ENCODE measurements at regions not wholly inside any gene's neighbourhood (a gene's known extent, or its start where the extent isn't known, plus 50 kb on each side); places are given as distances from the start of the nearest gene placed in this dataset.
A peak's percentile ranks its signal among the peaks of the same experiment; 100 is the strongest.
"Not testable (repeated sequence)": the region's sequence is repeated elsewhere in the genome, so short reads cannot be mapped to it uniquely, and the experiment has no call there.

GRCh38 chr17:34075076-34075475 is 180.0 kb upstream of the CCL2 start:
- WGBS, 2 donors = 90 to 95% methylated on average over 2 to 5 of the region's 5 CpGs
- H3K36me3 ChIP-seq (ENCODE audit: low read depth, missing control alignments) = no peaks in the 10 kb centered on the region
- intact Hi-C loops (cut with DNase I; ENCODE audit: low total_unique reads) = no loop called here
- no peaks in the 10 kb centered on the region for H3K9me3 ChIP-seq
- no peaks in the 10 kb centered on the region for H3K4me1 ChIP-seq
- H3K27ac ChIP-seq = no peak overlapping the region
- H3K27me3 ChIP-seq = no peaks in the 10 kb centered on the region
- TF ChIP-seq, protein P1, sequence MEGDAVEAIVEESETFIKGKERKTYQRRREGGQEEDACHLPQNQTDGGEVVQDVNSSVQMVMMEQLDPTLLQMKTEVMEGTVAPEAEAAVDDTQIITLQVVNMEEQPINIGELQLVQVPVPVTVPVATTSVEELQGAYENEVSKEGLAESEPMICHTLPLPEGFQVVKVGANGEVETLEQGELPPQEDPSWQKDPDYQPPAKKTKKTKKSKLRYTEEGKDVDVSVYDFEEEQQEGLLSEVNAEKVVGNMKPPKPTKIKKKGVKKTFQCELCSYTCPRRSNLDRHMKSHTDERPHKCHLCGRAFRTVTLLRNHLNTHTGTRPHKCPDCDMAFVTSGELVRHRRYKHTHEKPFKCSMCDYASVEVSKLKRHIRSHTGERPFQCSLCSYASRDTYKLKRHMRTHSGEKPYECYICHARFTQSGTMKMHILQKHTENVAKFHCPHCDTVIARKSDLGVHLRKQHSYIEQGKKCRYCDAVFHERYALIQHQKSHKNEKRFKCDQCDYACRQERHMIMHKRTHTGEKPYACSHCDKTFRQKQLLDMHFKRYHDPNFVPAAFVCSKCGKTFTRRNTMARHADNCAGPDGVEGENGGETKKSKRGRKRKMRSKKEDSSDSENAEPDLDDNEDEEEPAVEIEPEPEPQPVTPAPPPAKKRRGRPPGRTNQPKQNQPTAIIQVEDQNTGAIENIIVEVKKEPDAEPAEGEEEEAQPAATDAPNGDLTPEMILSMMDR (IDR thresholded peaks at IDR 0.05) = no peak
- TF ChIP-seq POLR2A (IDR thresholded peaks at IDR 0.05) = no peak
- no peak overlapping the region for H3K4me3 ChIP-seq
- no peak for DNase-seq

DNA sequence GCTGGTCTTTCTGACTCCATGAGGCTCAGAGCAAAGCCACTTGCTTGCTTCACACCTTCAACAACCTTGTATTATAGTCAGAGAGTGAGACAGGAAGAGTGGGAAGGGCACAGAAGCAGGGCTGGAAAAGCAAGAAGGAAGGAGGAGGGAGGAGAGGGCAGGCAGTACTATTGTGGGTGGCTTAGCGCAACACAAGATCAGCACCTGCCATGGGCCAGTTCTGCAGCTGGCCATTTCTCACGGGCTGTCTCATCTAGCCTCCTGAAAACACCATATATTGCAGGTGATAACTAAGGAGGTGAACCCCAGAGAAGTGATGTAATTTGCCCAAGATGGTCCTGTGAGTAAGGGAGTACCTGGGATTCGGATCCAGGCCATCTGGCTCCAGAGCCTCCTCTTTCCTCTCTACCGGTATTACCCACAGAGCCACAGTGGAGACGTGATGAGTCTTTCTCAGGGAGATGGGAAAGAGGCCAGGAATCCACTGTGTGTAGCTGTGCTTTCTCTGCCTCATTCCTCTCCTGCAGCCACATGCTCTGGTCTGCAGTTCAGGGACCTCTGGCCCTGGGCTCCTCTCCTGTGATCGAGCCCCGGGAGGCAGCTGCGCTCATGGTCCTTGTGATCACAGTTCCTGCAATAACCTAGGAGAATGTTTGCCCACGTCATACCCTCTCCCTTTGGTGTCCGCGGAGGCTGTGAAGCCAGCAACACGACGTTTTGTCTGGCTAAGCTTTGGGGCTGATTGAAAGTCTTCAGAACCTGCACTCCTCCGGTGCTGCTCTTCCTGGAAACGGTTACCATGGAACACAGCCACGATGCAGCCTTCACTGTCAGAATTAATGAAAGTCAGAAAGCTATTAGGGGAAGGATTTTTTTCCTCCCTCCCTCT is 178.1 kb upstream of the CCL2 start:
- H3K36me3 ChIP-seq (ENCODE audit: low read depth, missing control alignments) = no peaks in the 10 kb centered on the region
- H3K4me3 ChIP-seq = no peak overlapping the region
- intact Hi-C loops (cut with DNase I; ENCODE audit: low total_unique reads) = no loop called here
- no peak for TF ChIP-seq POLR2A (IDR thresholded peaks at IDR 0.05)
- TF ChIP-seq, protein P1 (IDR thresholded peaks at IDR 0.05) = no peak
- DNase-seq = no peak
- WGBS, 2 donors = 45 to 53% methylated on average over 14 to 16 of the region's 16 CpGs
- no peaks in the 10 kb centered on the region for H3K4me1 ChIP-seq
- H3K9me3 ChIP-seq = no peaks in the 10 kb centered on the region
- H3K27me3 ChIP-seq = no peaks in the 10 kb centered on the region
- no peak overlapping the region for H3K27ac ChIP-seq

GRCh38 chr17:34081269-34081668 is 173.8 kb upstream of the CCL2 start:
- Histone ChIP-seq H3K4me1 (no peaks in the 10 kb centered on the region), H3K9me3 (no peaks in the 10 kb centered on the region), H3K36me3 (ENCODE audit: low read depth, missing control alignments) (no peaks in the 10 kb centered on the region), H3K27me3 (no peaks in the 10 kb centered on the region), H3K27ac (no peak overlapping the region), H3K4me3 (no peak overlapping the region)
- TF ChIP-seq POLR2A (IDR thresholded peaks at IDR 0.05) = no peak
- TF ChIP-seq, protein P1 (IDR thresholded peaks at IDR 0.05) = peak in 2 of 3 experiments; percentile 11 to 24
- intact Hi-C loops (cut with DNase I; ENCODE audit: low total_unique reads) = no loop called here
- WGBS, 2 donors = 63 to 68% methylated on average over 3 of the region's 3 CpGs
- DNase-seq = no peak

DNA sequence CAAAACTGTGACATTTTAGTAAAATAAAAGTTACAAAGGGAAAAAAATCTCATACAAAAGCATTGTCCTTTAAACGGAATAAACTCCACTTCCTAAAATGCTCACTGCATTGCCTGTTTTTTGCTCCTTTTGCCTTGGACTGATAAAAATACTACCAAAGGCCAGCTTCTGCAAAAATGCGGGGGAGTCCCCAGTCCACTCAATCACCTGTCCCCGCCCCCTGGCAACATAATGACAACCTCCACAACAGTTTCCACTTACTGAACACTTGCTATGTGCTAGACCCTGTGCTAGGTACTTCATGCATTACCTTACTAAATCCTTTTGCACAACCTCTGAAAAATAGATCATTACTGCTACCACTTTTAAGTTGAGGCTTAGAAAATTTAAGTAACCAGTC is 172.7 kb upstream of the CCL2 start:
- Histone ChIP-seq H3K4me1 (no peaks in the 10 kb centered on the region), H3K36me3 (ENCODE audit: low read depth, missing control alignments) (no peaks in the 10 kb centered on the region), H3K9me3 (no peaks in the 10 kb centered on the region), H3K27me3 (no peaks in the 10 kb centered on the region), H3K4me3 (no peak overlapping the region), H3K27ac (no peak overlapping the region)
- 53% methylated on average over 3 of the region's 3 CpGs for WGBS, 2 donors
- TF ChIP-seq, protein P1 (IDR thresholded peaks at IDR 0.05) = no peak
- no peak for TF ChIP-seq POLR2A (IDR thresholded peaks at IDR 0.05)
- intact Hi-C loops (cut with DNase I; ENCODE audit: low total_unique reads) = no loop called here
- DNase-seq = no peak

DNA sequence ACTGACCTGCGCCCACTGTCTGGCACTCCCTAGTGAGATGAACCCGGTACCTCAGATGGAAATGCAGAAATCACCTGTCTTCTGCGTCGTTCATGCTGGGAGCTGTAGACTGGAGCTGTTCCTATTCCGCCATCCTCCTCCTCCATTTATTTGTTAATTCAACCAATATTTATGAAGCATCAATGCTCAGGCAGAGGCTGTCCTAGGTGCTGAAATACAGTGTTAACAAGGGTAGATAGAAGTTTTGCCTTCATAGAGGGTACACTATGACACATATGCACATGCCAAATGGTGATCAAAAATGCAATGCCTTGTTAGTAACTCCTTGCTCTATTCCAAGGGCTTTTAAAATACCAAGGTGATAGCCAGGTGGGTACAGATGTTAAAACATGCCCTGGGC is 166.0 kb upstream of the CCL2 start:
- H3K9me3 ChIP-seq; H3K36me3 ChIP-seq (ENCODE audit: low read depth, missing control alignments); intact Hi-C loops (cut with DNase I; ENCODE audit: low total_unique reads); H3K27ac ChIP-seq; H3K27me3 ChIP-seq; H3K4me3 ChIP-seq; H3K4me1 ChIP-seq; DNase-seq: not testable (repeated sequence)
- WGBS, 2 donors = 92 to 93% methylated on average over 5 of the region's 5 CpGs

All from testis (tissue), 2 donors.